HL-60 (cell line): ENCODE measurements at regions not wholly inside any gene's neighbourhood (a gene's known extent, or its start where the extent isn't known, plus 50 kb on each side); places are given as distances from the start of the nearest gene placed in this dataset.

Source experiments
- GABPA ChIP-seq: IDR thresholded peaks from 2 replicates; pipeline ENCODE4 v1.6.1; 2012; ENCODE audit warnings: low read depth
- POLR2AphosphoS5 ChIP-seq: IDR thresholded peaks from 2 replicates; pipeline ENCODE4 v1.6.1; 2012; ENCODE audit warnings: low read depth
- SPI1 ChIP-seq: IDR thresholded peaks from 2 replicates; pipeline ENCODE4 v1.6.1; 2012; ENCODE audit warnings: low read depth, mild to moderate bottlenecking, borderline replicate concordance
- TF ChIP-seq, protein P1 (sequence below): IDR thresholded peaks from one replicate; pipeline ENCODE4 v1.5.1; 2011; ENCODE audit warnings: low read length, control low read depth, inconsistent platforms; ENCODE audit not compliant: insufficient read depth
- TF ChIP-seq, protein P2 (sequence below): IDR thresholded peaks from 2 replicates; pipeline ENCODE4 v1.6.1; 2012; ENCODE audit warnings: low read depth; ENCODE audit not compliant: insufficient replicate concordance

DNA sequence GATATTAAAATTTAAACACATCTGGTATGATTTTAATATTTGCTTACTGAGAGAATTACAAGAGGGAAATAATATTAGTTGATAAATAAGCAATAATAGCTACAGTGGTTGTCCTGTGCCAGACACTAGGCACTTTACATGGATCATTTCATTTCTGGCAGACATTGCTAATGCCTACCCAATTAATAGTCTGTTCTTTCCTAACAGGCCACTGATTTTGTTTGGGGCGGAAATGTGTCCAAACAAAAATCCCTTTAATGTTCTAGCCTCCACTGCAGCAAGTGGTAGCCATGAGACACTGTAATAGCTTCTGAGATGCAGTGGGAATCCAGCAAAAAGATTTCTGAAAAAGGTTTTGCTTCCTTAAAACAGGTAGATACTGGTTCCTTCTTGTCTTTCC, 527.4 kb downstream of the CSNK1G3 start:
- TF ChIP-seq, protein P1, sequence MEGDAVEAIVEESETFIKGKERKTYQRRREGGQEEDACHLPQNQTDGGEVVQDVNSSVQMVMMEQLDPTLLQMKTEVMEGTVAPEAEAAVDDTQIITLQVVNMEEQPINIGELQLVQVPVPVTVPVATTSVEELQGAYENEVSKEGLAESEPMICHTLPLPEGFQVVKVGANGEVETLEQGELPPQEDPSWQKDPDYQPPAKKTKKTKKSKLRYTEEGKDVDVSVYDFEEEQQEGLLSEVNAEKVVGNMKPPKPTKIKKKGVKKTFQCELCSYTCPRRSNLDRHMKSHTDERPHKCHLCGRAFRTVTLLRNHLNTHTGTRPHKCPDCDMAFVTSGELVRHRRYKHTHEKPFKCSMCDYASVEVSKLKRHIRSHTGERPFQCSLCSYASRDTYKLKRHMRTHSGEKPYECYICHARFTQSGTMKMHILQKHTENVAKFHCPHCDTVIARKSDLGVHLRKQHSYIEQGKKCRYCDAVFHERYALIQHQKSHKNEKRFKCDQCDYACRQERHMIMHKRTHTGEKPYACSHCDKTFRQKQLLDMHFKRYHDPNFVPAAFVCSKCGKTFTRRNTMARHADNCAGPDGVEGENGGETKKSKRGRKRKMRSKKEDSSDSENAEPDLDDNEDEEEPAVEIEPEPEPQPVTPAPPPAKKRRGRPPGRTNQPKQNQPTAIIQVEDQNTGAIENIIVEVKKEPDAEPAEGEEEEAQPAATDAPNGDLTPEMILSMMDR: no peak
- TF ChIP-seq, protein P2, sequence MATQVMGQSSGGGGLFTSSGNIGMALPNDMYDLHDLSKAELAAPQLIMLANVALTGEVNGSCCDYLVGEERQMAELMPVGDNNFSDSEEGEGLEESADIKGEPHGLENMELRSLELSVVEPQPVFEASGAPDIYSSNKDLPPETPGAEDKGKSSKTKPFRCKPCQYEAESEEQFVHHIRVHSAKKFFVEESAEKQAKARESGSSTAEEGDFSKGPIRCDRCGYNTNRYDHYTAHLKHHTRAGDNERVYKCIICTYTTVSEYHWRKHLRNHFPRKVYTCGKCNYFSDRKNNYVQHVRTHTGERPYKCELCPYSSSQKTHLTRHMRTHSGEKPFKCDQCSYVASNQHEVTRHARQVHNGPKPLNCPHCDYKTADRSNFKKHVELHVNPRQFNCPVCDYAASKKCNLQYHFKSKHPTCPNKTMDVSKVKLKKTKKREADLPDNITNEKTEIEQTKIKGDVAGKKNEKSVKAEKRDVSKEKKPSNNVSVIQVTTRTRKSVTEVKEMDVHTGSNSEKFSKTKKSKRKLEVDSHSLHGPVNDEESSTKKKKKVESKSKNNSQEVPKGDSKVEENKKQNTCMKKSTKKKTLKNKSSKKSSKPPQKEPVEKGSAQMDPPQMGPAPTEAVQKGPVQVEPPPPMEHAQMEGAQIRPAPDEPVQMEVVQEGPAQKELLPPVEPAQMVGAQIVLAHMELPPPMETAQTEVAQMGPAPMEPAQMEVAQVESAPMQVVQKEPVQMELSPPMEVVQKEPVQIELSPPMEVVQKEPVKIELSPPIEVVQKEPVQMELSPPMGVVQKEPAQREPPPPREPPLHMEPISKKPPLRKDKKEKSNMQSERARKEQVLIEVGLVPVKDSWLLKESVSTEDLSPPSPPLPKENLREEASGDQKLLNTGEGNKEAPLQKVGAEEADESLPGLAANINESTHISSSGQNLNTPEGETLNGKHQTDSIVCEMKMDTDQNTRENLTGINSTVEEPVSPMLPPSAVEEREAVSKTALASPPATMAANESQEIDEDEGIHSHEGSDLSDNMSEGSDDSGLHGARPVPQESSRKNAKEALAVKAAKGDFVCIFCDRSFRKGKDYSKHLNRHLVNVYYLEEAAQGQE: no peak
- no peak for TF ChIP-seq SPI1
- TF ChIP-seq POLR2AphosphoS5: no peak
- no peak for TF ChIP-seq GABPA
